ENCODE measurements at regions not wholly inside any gene's neighbourhood (a gene's known extent, or its start where the extent isn't known, plus 50 kb on each side); places are given as distances from the start of the nearest gene placed in this dataset.

- no peak for TF ChIP-seq CTCF (IDR thresholded peaks at IDR 0.05; ENCODE audit: insufficient read depth, low read length, severe bottlenecking)
- Histone ChIP-seq H3K4me3 (ENCODE audit: low read depth, low read length) (no peak overlapping the region), H3K27me3 (ENCODE audit: control insufficient read depth, insufficient read depth, low read length) (no peaks in the 10 kb centered on the region), H3K36me3 (ENCODE audit: control insufficient read depth, insufficient read depth, low read length) (no peaks in the 10 kb centered on the region)
- DNase-seq (ENCODE audit: low read depth) = no peak
- no peak for FAIRE-seq
These were observed 183.1 kb upstream of the DPP10 start for GRCh38 chr2:114259389-114259788.

- Histone ChIP-seq H3K27me3 (ENCODE audit: control insufficient read depth, insufficient read depth, low read length) (no peaks in the 10 kb centered on the region), H3K4me3 (ENCODE audit: low read depth, low read length) (no peak overlapping the region), H3K36me3 (ENCODE audit: control insufficient read depth, insufficient read depth, low read length) (no peaks in the 10 kb centered on the region)
- FAIRE-seq (no peak), DNase-seq (ENCODE audit: low read depth) (peak; percentile 7)
- no peak for TF ChIP-seq CTCF (IDR thresholded peaks at IDR 0.05; ENCODE audit: insufficient read depth, low read length, severe bottlenecking)
These were observed 181.1 kb upstream of the DPP10 start for GRCh38 chr2:114261366-114261765.

GRCh38 chr2:114265261-114265660 lies 177.2 kb upstream of the DPP10 start:
- DNase-seq (ENCODE audit: low read depth) = no peak
- no peak for FAIRE-seq
- no peak for TF ChIP-seq CTCF (IDR thresholded peaks at IDR 0.05; ENCODE audit: insufficient read depth, low read length, severe bottlenecking)
- Histone ChIP-seq H3K36me3 (ENCODE audit: control insufficient read depth, insufficient read depth, low read length) (no peaks in the 10 kb centered on the region), H3K4me3 (ENCODE audit: low read depth, low read length) (no peak overlapping the region), H3K27me3 (ENCODE audit: control insufficient read depth, insufficient read depth, low read length) (no peaks in the 10 kb centered on the region)

GRCh38 chr2:114274957-114275356 lies 167.5 kb upstream of the DPP10 start:
- DNase-seq (ENCODE audit: low read depth) (no peak), FAIRE-seq (no peak)
- no peaks in the 10 kb centered on the region for H3K36me3 ChIP-seq (ENCODE audit: control insufficient read depth, insufficient read depth, low read length)
- H3K27me3 ChIP-seq (ENCODE audit: control insufficient read depth, insufficient read depth, low read length) = no peaks in the 10 kb centered on the region
- no peak for TF ChIP-seq CTCF (IDR thresholded peaks at IDR 0.05; ENCODE audit: insufficient read depth, low read length, severe bottlenecking)
- no peak overlapping the region for H3K4me3 ChIP-seq (ENCODE audit: low read depth, low read length)

GRCh38 chr2:114281188-114281587 lies 161.3 kb upstream of the DPP10 start:
- no peak for TF ChIP-seq CTCF (IDR thresholded peaks at IDR 0.05; ENCODE audit: insufficient read depth, low read length, severe bottlenecking)
- Histone ChIP-seq H3K4me3 (ENCODE audit: low read depth, low read length) (no peak overlapping the region), H3K27me3 (ENCODE audit: control insufficient read depth, insufficient read depth, low read length) (no peaks in the 10 kb centered on the region), H3K36me3 (ENCODE audit: control insufficient read depth, insufficient read depth, low read length) (no peaks in the 10 kb centered on the region)
- DNase-seq (ENCODE audit: low read depth) (no peak), FAIRE-seq (no peak)

- TF ChIP-seq CTCF (IDR thresholded peaks at IDR 0.05; ENCODE audit: insufficient read depth, low read length, severe bottlenecking) = no peak
- Histone ChIP-seq H3K36me3 (ENCODE audit: control insufficient read depth, insufficient read depth, low read length) (no peaks in the 10 kb centered on the region), H3K27me3 (ENCODE audit: control insufficient read depth, insufficient read depth, low read length) (no peaks in the 10 kb centered on the region), H3K4me3 (ENCODE audit: low read depth, low read length) (no peak overlapping the region)
- FAIRE-seq (no peak), DNase-seq (ENCODE audit: low read depth) (no peak)
These were observed 158.7 kb upstream of the DPP10 start for GRCh38 chr2:114283774-114284173.

Measured in bronchial epithelial cell (primary cell).